ENCODE measurements at regions not wholly inside any gene's neighbourhood (a gene's known extent, or its start where the extent isn't known, plus 50 kb on each side); places are given as distances from the start of the nearest gene placed in this dataset.
"Not testable (repeated sequence)": the region's sequence is repeated elsewhere in the genome, so short reads cannot be mapped to it uniquely, and the experiment has no call there.

- no peak for TF ChIP-seq CTCF (IDR thresholded peaks at IDR 0.05)
- Histone ChIP-seq H3K27ac (no peak overlapping the region), H3K4me3 (no peak overlapping the region)
- DNase-seq (ENCODE audit: low spot score): no peak
These were observed 292.1 kb upstream of the ANKRD50 start for GRCh38 chr4:125004676-125005075.

DNA sequence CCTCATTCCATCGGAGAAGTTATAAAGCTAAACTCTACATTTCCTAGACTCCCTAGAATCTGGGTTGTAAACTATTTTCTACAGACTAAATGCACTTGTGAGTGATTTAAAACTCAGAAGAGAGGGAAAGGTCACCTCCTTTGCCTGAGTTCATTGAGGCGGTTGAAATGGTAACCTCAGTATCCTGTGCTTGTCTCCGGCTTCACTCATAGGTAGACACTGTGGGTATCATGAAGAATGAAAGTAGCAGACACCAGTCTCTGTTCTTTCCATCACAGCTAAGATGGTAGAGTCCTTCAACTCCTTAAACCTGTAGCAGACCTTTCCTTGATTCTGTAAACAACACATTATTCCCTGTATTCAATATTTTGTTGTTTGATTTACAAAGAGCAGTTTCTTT is 291.3 kb upstream of the ANKRD50 start:
- no peak for TF ChIP-seq CTCF (IDR thresholded peaks at IDR 0.05)
- Histone ChIP-seq H3K27ac (no peak overlapping the region), H3K4me3 (no peak overlapping the region)
- no peak for DNase-seq (ENCODE audit: low spot score)

GRCh38 chr4:124997991-124998390 is 285.5 kb upstream of the ANKRD50 start:
- Histone ChIP-seq H3K27ac (no peak overlapping the region), H3K4me3 (no peak overlapping the region)
- no peak for TF ChIP-seq CTCF (IDR thresholded peaks at IDR 0.05)
- no peak for DNase-seq (ENCODE audit: low spot score)

- Histone ChIP-seq H3K4me3 (no peak overlapping the region), H3K27ac (no peak overlapping the region)
- no peak for TF ChIP-seq CTCF (IDR thresholded peaks at IDR 0.05)
- DNase-seq (ENCODE audit: low spot score): no peak
These were observed 284.6 kb upstream of the ANKRD50 start for GRCh38 chr4:124997124-124997523.

DNA sequence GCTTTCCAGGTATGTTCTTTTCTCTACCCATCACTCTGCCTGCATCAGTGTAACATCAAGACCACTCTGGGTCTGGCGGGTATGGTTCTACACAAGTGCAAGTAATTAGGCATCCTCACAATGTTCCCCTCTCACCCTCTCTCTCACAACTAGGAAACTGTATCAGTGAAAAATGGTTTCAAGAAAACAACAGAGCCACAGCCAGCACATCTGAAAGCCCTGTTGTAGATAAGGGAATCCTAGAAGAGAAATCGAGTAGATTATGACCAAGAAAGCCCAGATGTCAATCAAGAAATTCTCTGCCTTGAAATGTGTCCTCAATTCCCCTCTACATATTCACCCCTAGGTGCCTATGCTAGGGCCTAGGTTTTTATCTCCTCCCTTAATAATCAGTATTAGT is 281.3 kb upstream of the ANKRD50 start:
- Histone ChIP-seq H3K27ac (no peak overlapping the region), H3K4me3 (no peak overlapping the region)
- DNase-seq (ENCODE audit: low spot score): no peak
- TF ChIP-seq CTCF (IDR thresholded peaks at IDR 0.05): no peak

- no peak for DNase-seq (ENCODE audit: low spot score)
- Histone ChIP-seq H3K4me3 (no peak overlapping the region), H3K27ac (no peak overlapping the region)
- no peak for TF ChIP-seq CTCF (IDR thresholded peaks at IDR 0.05)
These were observed 277.9 kb upstream of the ANKRD50 start for GRCh38 chr4:124990398-124990797.

GRCh38 chr4:124980276-124980752 is 267.8 kb upstream of the ANKRD50 start:
- TF ChIP-seq CTCF (IDR thresholded peaks at IDR 0.05): no peak
- no peak overlapping the region for H3K4me3 ChIP-seq
- no peak overlapping the region for H3K27ac ChIP-seq
- DNase-seq (ENCODE audit: low spot score): no peak

- not testable (repeated sequence) for H3K27ac ChIP-seq; DNase-seq (ENCODE audit: low spot score); H3K4me3 ChIP-seq
These were observed 266.0 kb upstream of the ANKRD50 start for GRCh38 chr4:124978536-124978935.
